ENCODE measurements at regions not wholly inside any gene's neighbourhood (a gene's known extent, or its start where the extent isn't known, plus 50 kb on each side); places are given as distances from the start of the nearest gene placed in this dataset.

DNA sequence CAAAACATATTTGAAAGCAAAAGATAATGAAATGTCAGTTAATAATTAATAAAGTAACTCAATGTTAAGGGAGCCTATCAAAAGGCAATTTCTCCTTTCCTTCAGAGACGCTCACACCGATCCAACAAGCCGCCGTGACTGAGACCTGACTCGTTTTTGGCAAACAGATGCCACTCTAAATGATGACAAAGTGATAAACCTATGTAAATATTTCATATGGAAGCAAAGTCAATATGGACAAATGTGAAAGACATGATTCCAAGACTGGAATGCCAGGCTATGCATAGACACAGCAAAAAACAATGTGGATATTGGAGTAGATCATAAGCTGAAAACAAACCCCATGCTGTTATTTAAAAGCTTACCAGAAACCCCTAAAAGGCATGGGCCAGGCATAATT, 137.2 kb upstream of the SUCLG2 start:
- no peak overlapping the region for H3K27ac Mint-ChIP-seq (ENCODE audit: unreplicated experiment)
- TF ChIP-seq CTCF (conservative IDR thresholded peaks at IDR 0.05), result no peak
- peaks cover 2% of the 10 kb centered on the region for H3K27me3 Mint-ChIP-seq (ENCODE audit: low read depth)
- H3K4me3 Mint-ChIP-seq, result no peak overlapping the region
- H3K36me3 Mint-ChIP-seq (ENCODE audit: low read depth), result no peaks in the 10 kb centered on the region
- H3K9me3 Mint-ChIP-seq, result no peaks in the 10 kb centered on the region
- H3K4me1 Mint-ChIP-seq, result no peaks in the 10 kb centered on the region
- DNase-seq (ENCODE audit: low read depth, low spot score), result no peak

DNA sequence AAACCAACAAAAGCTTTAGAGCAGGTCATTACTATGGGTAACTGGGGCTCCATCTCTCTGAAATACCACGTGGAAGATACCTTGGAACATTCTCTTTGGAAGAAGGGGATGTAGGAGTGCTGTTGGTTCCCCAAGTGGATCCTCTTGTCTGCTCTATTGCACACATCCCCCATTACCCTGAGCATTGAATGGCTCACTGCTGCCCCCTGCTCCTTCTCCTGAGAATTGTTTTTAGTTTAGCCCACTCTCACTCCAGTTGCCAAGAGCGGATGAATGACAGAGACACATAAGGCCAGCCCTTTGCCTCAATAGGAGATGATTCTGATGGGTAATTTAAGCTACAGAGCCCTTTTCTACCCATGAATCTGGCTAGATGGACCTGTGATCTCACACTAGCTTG, 135.6 kb upstream of the SUCLG2 start:
- peak; percentile 48 for DNase-seq (ENCODE audit: low read depth, low spot score)
- H3K27ac Mint-ChIP-seq (ENCODE audit: unreplicated experiment), result no peak overlapping the region
- peaks cover 2% of the 10 kb centered on the region for H3K27me3 Mint-ChIP-seq (ENCODE audit: low read depth)
- TF ChIP-seq CTCF (conservative IDR thresholded peaks at IDR 0.05), result peak; percentile 66
- no peak overlapping the region for H3K4me3 Mint-ChIP-seq
- H3K36me3 Mint-ChIP-seq (ENCODE audit: low read depth), result peaks cover 4% of the 10 kb centered on the region
- no peaks in the 10 kb centered on the region for H3K4me1 Mint-ChIP-seq
- H3K9me3 Mint-ChIP-seq, result peaks cover 8% of the 10 kb centered on the region

GRCh38 chr3:67788396-67788795, 134.0 kb upstream of the SUCLG2 start:
- no peak overlapping the region for H3K4me3 Mint-ChIP-seq
- peaks cover 4% of the 10 kb centered on the region for H3K36me3 Mint-ChIP-seq (ENCODE audit: low read depth)
- H3K9me3 Mint-ChIP-seq, result peaks cover 12% of the 10 kb centered on the region
- TF ChIP-seq CTCF (conservative IDR thresholded peaks at IDR 0.05), result no peak
- no peaks in the 10 kb centered on the region for H3K4me1 Mint-ChIP-seq
- no peak for DNase-seq (ENCODE audit: low read depth, low spot score)
- peak overlapping the region; percentile 15 for H3K27ac Mint-ChIP-seq (ENCODE audit: unreplicated experiment)
- H3K27me3 Mint-ChIP-seq (ENCODE audit: low read depth), result no peaks in the 10 kb centered on the region

DNA sequence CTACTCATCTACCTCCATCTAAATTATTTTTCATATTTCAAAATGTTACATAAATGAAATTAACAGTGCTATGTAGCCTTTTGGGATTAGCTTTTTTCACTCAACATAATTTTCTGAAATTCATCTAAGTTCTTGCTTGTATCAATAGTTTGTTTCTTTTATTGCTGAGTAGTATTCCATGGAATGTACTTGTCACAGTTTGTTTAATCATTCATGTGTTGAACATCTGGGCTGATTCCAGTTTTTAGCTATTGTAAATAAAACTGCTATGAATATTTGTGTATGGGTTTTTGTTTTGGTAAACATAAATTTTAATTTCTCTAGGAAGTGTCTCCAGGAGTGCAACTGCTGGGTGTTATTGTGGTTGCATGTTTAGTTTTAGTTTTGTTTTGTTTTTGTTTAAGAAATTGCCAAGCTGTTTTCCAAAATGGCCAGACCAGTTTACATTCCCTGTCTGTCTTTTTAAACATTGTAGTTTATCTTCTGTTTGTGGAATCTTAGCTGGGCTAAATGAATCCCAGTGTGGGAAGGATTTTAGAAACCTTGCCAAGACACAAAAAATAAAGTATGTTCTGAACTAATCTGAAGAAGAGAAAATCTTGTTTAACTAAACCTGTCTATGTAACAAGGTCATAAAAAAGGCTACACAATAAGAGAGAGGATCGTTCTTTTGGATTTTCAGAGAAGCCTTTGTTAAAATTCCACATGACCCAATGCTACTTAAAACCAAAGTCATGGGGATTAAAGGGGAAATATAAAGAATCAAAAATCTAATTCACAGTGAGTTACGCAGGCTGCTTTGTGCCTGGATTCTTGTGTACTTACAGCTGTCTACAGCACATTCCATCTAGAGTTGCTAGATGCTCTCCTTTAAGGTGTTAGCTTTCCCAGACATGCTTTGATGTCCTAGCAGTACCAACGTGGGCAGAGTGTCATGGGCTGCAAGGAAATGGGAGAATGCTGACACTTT, 129.2 kb upstream of the SUCLG2 start:
- no peak for TF ChIP-seq CTCF (conservative IDR thresholded peaks at IDR 0.05)
- Mint-ChIP-seq H3K27ac (ENCODE audit: unreplicated experiment) (no peak overlapping the region), H3K9me3 (peaks cover 12% of the 10 kb centered on the region), H3K36me3 (ENCODE audit: low read depth) (peaks cover 4% of the 10 kb centered on the region), H3K4me3 (no peak overlapping the region), H3K4me1 (no peaks in the 10 kb centered on the region), H3K27me3 (ENCODE audit: low read depth) (no peaks in the 10 kb centered on the region)
- DNase-seq (ENCODE audit: low read depth, low spot score), result no peak

DNA sequence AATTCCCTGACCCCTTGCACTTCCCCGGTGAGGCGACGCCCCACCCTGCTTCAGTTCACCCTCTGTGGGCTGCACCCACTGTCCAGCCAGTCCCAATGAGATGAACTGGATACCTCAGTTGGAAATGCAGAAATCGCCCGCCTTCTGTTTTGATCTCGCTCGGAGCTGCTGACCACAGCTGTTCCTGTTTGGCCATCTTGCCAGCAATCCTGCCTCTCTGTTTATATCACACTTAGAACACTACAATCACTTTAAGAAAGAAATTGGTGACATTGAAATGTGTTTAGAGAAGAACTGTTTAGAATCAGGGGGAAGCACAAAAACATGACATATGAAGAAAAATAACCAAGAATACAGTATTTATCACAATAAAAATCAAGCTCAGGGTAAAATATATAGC, 127.5 kb upstream of the SUCLG2 start:
- Mint-ChIP-seq H3K27ac (ENCODE audit: unreplicated experiment) (no peak overlapping the region), H3K9me3 (peaks cover 16% of the 10 kb centered on the region), H3K4me3 (no peak overlapping the region), H3K4me1 (no peaks in the 10 kb centered on the region), H3K36me3 (ENCODE audit: low read depth) (peaks cover 4% of the 10 kb centered on the region), H3K27me3 (ENCODE audit: low read depth) (no peaks in the 10 kb centered on the region)
- no peak for TF ChIP-seq CTCF (conservative IDR thresholded peaks at IDR 0.05)
- DNase-seq (ENCODE audit: low read depth, low spot score), result no peak
